ENCODE measurements at regions not wholly inside any gene's neighbourhood (a gene's known extent, or its start where the extent isn't known, plus 50 kb on each side); places are given as distances from the start of the nearest gene placed in this dataset.

- TF ChIP-seq CTCF (IDR thresholded peaks at IDR 0.05; ENCODE audit: low read length) = no peak
- no peak for TF ChIP-seq EZH2phosphoT487 (IDR thresholded peaks at IDR 0.05; ENCODE audit: low read length)
- no peak for TF ChIP-seq EZH2 (optimal IDR thresholded peaks at IDR 0.05; ENCODE audit: low read depth, low read length)
These were observed 347.1 kb upstream of the GATB start for GRCh38 chr4:152107736-152108500.
